HEK293T (cell line): ENCODE measurements at regions not wholly inside any gene's neighbourhood (a gene's known extent, or its start where the extent isn't known, plus 50 kb on each side); places are given as distances from the start of the nearest gene placed in this dataset.

Source experiments
- CTCF ChIA-PET: fragments of 350-600 bp; formaldehyde crosslinking; extraction: SDS; loops from one replicate; lab custom pipeline; 2021; ENCODE audit warnings: antibody characterized with exemption, inconsistent platforms; lab: Yijun Ruan, JAX
- POLR2A ChIA-PET: fragments of 350-600 bp; formaldehyde crosslinking; extraction: SDS; loops from one replicate; lab custom pipeline; 2020; ENCODE audit warnings: antibody characterized with exemption, inconsistent platforms; lab: Yijun Ruan, JAX
- DNase-seq: peaks from one replicate; pipeline ENCODE4 v3.0.0; 2012; ENCODE audit warnings: mixed read lengths; ENCODE audit errors: extremely low spot score
- ARNT ChIP-seq: fragments of 450-650 bp; IDR thresholded peaks from 2 replicates; pipeline ENCODE4 v1.6.1; 2017; ENCODE audit warnings: mild to moderate bottlenecking
- BHLHE40 ChIP-seq: fragments of 450-650 bp; IDR thresholded peaks from 2 replicates; pipeline ENCODE4 v1.6.1; 2016; ENCODE audit warnings: mild to moderate bottlenecking, moderate library complexity, borderline replicate concordance
- CTBP1 ChIP-seq: fragments of 450-650 bp; IDR thresholded peaks from 2 replicates; pipeline ENCODE4 v1.6.1; 2016; ENCODE audit warnings: borderline replicate concordance
- ELF4 ChIP-seq: fragments of 450-650 bp; IDR thresholded peaks from 2 replicates; pipeline ENCODE4 v1.6.1; 2017; ENCODE audit warnings: antibody characterized with exemption
- FOXA1 ChIP-seq: fragments of 450-650 bp; IDR thresholded peaks from 2 replicates; pipeline ENCODE4 v1.6.1; 2016; ENCODE audit warnings: mild to moderate bottlenecking
- FOXK2 ChIP-seq: fragments of 450-650 bp; IDR thresholded peaks from 2 replicates; pipeline ENCODE4 v1.6.1; 2016; ENCODE audit warnings: mild to moderate bottlenecking
- FOXM1 ChIP-seq: fragments of 450-650 bp; IDR thresholded peaks from 2 replicates; pipeline ENCODE4 v1.6.1; 2017; ENCODE audit warnings: mild to moderate bottlenecking, borderline replicate concordance
- HDGF ChIP-seq: fragments of 450-650 bp; IDR thresholded peaks from 2 replicates; pipeline ENCODE4 v1.6.1; 2017; ENCODE audit warnings: antibody characterized with exemption, borderline replicate concordance
- L3MBTL2 ChIP-seq: fragments of 450-650 bp; conservative IDR thresholded peaks from 2 replicates; pipeline ENCODE4 v1.6.1; 2016; ENCODE audit warnings: mild to moderate bottlenecking
- LEF1 ChIP-seq: fragments of 450-650 bp; IDR thresholded peaks from 2 replicates; pipeline ENCODE4 v1.6.1; 2017; ENCODE audit warnings: mild to moderate bottlenecking, borderline replicate concordance
- NFRKB ChIP-seq: fragments of 450-650 bp; IDR thresholded peaks from 2 replicates; pipeline ENCODE4 v1.6.1; 2016; ENCODE audit warnings: mild to moderate bottlenecking, moderate library complexity
- PKNOX1 ChIP-seq: fragments of 450-650 bp; IDR thresholded peaks from 2 replicates; pipeline ENCODE4 v1.6.1; 2016
- SP1 ChIP-seq: fragments of 450-650 bp; IDR thresholded peaks from 2 replicates; pipeline ENCODE4 v1.6.1; 2017
- SUZ12 ChIP-seq: fragments of 450-650 bp; IDR thresholded peaks from 2 replicates; pipeline ENCODE4 v1.6.1; 2016; ENCODE audit warnings: mild to moderate bottlenecking
- TARDBP ChIP-seq: fragments of 450-650 bp; IDR thresholded peaks from 2 replicates; pipeline ENCODE4 v1.6.1; 2016
- ZNF384 ChIP-seq: fragments of 450-650 bp; IDR thresholded peaks from 2 replicates; pipeline ENCODE4 v1.6.1; 2016

DNA sequence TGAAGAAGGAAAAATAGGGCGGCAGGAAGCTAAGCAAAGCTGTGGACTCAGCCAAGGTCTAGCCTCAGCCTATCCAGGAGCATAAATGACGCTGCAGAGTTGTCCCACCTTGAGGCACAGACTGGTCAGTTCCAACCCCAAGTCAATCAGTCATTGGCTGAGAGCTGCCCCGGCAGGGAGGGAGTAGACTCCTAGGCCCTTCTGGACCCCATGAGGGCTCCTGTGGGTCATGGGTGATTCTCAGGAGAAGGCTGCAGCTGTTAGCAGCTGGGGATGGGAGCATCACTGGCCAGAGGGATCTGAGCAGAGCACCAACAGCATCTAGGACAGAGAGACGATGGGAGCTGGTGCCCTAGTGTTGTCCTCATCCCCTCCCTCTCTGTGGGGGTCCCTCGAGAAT, 51.8 kb upstream of the ESRRB start:
- POLR2A ChIA-PET, result no interaction called here
- CTCF ChIA-PET, result interaction anchor here (0.5 to 0.9 kb wide), 2 partner anchors 157 to 324 kb away, joined by 3 read pairs; no protein-coding TSS in a partner anchor
- DNase-seq, result no peak

More for the DNA sequence above, 51.8 kb upstream of the ESRRB start:
- TF ChIP-seq L3MBTL2 (no peak), FOXM1 (no peak), FOXA1 (no peak), SUZ12 (no peak), HDGF (no peak), BHLHE40 (no peak), TARDBP (no peak), FOXK2 (no peak), NFRKB (no peak), ZNF384 (no peak), PKNOX1 (no peak), LEF1 (no peak), ELF4 (no peak), SP1 (no peak), ARNT (no peak), CTBP1 (no peak)
